NT2/D1 (cell line): ENCODE measurements at regions not wholly inside any gene's neighbourhood (a gene's known extent, or its start where the extent isn't known, plus 50 kb on each side); places are given as distances from the start of the nearest gene placed in this dataset.

Experiments used
- DNase-seq: peaks from one replicate; pipeline ENCODE4 v3.0.0-alpha.2; 2011; ENCODE audit warnings: low read depth, low spot score
- H3K27me3 ChIP-seq: 2 replicates; pipeline ENCODE4 v1.6.0; 2011; ENCODE audit warnings: mild to moderate bottlenecking; ENCODE audit not compliant: insufficient read length, insufficient read depth
- H3K36me3 ChIP-seq: 2 replicates; pipeline ENCODE4 v1.6.1; 2011; ENCODE audit warnings: mild to moderate bottlenecking, low read length, mixed read lengths; ENCODE audit not compliant: insufficient read depth, insufficient read length
- H3K4me1 ChIP-seq: 2 replicates; pipeline ENCODE4 v1.5.1; 2011; ENCODE audit not compliant: insufficient read depth, insufficient read length
- H3K4me3 ChIP-seq: 2 replicates; pipeline ENCODE4 v1.5.1; 2011; ENCODE audit warnings: low read depth; ENCODE audit not compliant: insufficient read length
- H3K9ac ChIP-seq: 2 replicates; pipeline ENCODE4 v1.6.0; 2011; ENCODE audit warnings: low read depth; ENCODE audit not compliant: insufficient read length
- H3K9me3 ChIP-seq: 2 replicates; pipeline ENCODE4 v1.5.1; 2011; ENCODE audit warnings: mild to moderate bottlenecking, low read length; ENCODE audit not compliant: insufficient read depth
- SUZ12 ChIP-seq: IDR thresholded peaks from 2 replicates; pipeline ENCODE4 v1.6.1; 2011; ENCODE audit not compliant: insufficient read length, insufficient read depth; ENCODE audit errors: extremely low read depth
- YY1 ChIP-seq: IDR thresholded peaks from 2 replicates; pipeline ENCODE4 v1.6.1; 2011; ENCODE audit not compliant: insufficient read length, insufficient read depth
- ZNF274 ChIP-seq: IDR thresholded peaks from 2 replicates; pipeline ENCODE4 v1.6.1; 2011; ENCODE audit warnings: mild to moderate bottlenecking, low read depth, low read length

DNA sequence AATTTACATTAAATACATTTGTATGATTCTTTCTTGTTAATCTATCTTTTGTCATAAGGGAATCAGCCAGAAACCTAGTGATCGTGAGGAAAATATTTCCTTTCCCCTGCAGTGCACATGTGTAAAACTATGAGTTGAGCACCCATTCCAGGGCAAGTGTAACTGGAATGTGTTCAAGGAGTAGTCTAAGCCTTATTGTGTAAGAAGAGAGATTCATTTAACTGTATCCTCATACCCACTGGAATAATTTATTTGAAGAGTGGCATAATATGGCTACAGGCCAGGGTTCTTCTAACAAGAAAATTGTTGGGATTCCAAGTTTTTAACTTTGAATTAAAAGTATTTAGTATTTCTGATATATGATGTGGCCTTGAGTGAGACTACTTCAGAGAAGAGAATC is 1692.7 kb downstream of the EFNA5 start:
- no peaks in the 10 kb centered on the region for H3K4me1 ChIP-seq
- H3K4me3 ChIP-seq = no peak overlapping the region
- H3K36me3 ChIP-seq = no peaks in the 10 kb centered on the region
- TF ChIP-seq ZNF274 (no peak), SUZ12 (no peak), YY1 (no peak)
- DNase-seq = no peak
- no peak overlapping the region for H3K9ac ChIP-seq
- no peaks in the 10 kb centered on the region for H3K27me3 ChIP-seq
- no peaks in the 10 kb centered on the region for H3K9me3 ChIP-seq

- Histone ChIP-seq H3K36me3 (no peaks in the 10 kb centered on the region), H3K9me3 (no peaks in the 10 kb centered on the region), H3K4me3 (no peak overlapping the region), H3K27me3 (no peaks in the 10 kb centered on the region), H3K4me1 (no peaks in the 10 kb centered on the region), H3K9ac (no peak overlapping the region)
- DNase-seq = no peak
- no peak for TF ChIP-seq ZNF274
- TF ChIP-seq SUZ12 = no peak
- TF ChIP-seq YY1 = no peak
Observed at GRCh38 chr5:105977163-105977562, 1693.6 kb downstream of the EFNA5 start.

DNA sequence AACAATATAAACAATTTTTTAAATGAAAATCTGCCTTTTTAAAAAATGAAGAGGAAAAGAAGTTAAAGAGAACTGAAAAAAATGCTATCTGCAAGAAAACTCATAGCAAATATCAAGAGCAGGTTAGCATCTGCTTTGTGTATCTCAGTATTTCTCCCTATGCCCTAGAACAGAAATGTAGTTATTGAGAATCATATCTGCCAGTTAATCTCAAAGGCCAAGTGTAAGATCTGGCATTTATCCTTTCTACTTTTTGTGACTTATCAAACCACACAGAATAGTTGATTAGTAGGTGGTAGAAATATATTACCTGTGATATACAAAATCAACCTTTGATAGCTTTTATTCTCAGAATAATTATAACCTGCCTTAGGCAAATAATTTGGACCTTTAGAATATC is 1699.8 kb downstream of the EFNA5 start:
- DNase-seq = no peak
- H3K4me1 ChIP-seq = no peaks in the 10 kb centered on the region
- H3K9me3 ChIP-seq = no peaks in the 10 kb centered on the region
- no peak overlapping the region for H3K4me3 ChIP-seq
- no peaks in the 10 kb centered on the region for H3K27me3 ChIP-seq
- H3K36me3 ChIP-seq = no peaks in the 10 kb centered on the region
- H3K9ac ChIP-seq = no peak overlapping the region
- TF ChIP-seq SUZ12 (no peak), ZNF274 (no peak), YY1 (no peak)

DNA sequence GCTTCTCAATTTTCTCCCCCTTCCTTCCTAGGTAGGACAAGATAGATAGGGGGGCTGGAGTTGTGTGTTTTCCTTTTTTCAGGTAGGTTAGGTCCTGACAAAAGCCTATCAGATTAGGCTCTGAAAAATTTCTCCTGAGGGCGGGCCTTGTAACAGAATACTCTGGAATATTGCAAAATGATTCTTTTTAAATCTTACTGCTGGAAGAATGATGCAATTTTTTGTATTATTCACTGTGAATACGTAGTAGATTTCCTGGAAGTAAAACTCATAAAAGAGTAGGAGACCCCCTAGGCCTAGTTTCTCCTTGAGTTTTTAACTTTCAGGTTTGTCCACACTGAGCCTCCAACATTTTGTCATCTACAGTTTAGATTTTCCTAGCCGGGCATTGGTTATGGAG is 1701.8 kb downstream of the EFNA5 start:
- Histone ChIP-seq H3K4me3 (no peak overlapping the region), H3K27me3 (no peaks in the 10 kb centered on the region), H3K9me3 (no peaks in the 10 kb centered on the region), H3K4me1 (no peaks in the 10 kb centered on the region), H3K9ac (no peak overlapping the region), H3K36me3 (no peaks in the 10 kb centered on the region)
- DNase-seq = no peak
- no peak for TF ChIP-seq SUZ12

DNA sequence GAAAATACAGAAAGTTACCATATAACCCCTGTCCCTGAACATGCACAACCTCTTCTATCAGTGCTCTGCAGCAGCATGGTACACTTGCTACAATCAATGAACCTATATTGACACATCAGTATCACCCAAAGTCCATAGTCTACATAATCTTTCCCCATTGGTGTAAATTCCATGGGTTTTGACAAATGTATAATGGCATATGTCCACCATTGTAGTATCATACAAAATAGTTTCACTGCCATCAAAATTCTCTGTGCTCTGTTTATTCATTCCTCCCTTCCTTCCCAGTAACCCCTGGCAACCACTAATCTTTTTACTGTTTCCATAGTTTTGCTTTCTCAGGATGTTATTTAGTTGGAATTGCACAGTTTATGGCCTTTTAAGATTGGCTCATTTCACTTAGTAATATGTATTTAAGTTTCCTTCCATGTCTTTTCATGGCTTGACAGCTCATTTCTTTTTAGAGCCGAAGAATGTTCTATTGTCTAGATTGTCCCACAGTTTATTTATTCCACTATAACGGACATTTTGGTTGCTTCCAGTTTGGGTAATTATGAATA is 1707.0 kb downstream of the EFNA5 start:
- Histone ChIP-seq H3K27me3 (no peaks in the 10 kb centered on the region), H3K9ac (no peak overlapping the region)

DNA sequence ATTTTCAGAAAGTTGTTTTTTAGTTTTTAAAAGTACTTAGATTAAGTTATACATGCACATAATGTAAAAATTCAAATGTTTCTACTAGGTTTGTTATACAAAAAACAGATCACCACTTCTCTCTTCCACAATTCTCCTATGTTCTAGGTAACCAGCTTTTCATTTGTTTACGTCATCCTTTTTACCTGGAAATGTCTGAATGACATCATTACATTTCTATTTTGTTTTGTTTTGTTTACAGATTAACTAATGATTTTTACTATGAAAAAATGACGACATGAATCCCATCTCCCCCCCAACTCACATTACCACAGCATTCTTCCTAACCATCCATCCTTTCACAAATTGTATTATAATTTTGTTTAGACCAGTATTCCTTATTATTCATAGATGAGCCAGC is 1709.2 kb downstream of the EFNA5 start:
- no peaks in the 10 kb centered on the region for H3K36me3 ChIP-seq
- no peak overlapping the region for H3K4me3 ChIP-seq
- H3K4me1 ChIP-seq = no peaks in the 10 kb centered on the region
- no peaks in the 10 kb centered on the region for H3K27me3 ChIP-seq
- DNase-seq = no peak
- H3K9me3 ChIP-seq = no peaks in the 10 kb centered on the region
- TF ChIP-seq ZNF274 (no peak), SUZ12 (no peak), YY1 (no peak)
- no peak overlapping the region for H3K9ac ChIP-seq

More for the DNA sequence above, 1707.0 kb downstream of the EFNA5 start:
- DNase-seq = no peak
- no peaks in the 10 kb centered on the region for H3K4me1 ChIP-seq
- no peaks in the 10 kb centered on the region for H3K9me3 ChIP-seq
- TF ChIP-seq ZNF274 (no peak), YY1 (no peak), SUZ12 (no peak)
- no peak overlapping the region for H3K4me3 ChIP-seq
- H3K36me3 ChIP-seq = no peaks in the 10 kb centered on the region

DNA sequence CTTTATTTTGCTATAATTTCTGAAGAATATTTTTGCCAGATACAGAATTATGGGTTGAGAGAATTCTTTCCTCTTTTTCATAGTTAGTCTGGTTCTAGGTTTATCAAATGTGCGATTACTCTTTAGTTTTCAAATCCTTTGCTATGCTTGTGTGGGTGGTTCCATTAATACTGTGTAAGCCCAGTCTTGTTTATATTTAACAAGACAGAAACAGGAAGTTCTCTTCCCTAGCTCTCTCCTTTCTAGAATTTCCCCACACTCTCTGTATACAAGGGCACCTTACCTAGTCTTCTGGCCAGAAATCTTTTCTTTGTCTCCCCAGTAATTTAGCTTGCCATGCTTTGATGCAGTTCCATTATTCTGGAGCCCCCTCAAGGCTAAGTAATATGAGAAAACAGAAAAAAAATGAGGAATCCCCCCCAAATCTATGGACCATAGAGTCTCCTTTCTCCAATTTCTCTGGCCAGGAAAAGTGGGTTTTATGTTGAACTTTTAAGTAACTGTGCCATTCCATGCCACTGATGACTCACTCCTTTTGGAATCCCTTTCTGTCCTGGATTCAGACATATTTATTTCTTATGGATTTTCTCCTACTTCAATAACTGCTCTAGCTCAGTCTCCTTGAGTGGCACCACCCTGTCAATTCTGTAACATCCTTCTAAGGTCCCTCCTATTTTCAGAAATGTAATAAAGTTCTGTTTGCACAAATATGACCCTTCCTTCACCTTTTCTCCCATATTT is 1714.1 kb downstream of the EFNA5 start:
- H3K9me3 ChIP-seq = no peaks in the 10 kb centered on the region
- no peak for DNase-seq
- TF ChIP-seq YY1 (no peak), SUZ12 (no peak), ZNF274 (no peak)
- H3K27me3 ChIP-seq = no peaks in the 10 kb centered on the region
- no peaks in the 10 kb centered on the region for H3K4me1 ChIP-seq
- H3K36me3 ChIP-seq = no peaks in the 10 kb centered on the region
- no peak overlapping the region for H3K4me3 ChIP-seq
- no peak overlapping the region for H3K9ac ChIP-seq
